HG02885 (cell line): ENCODE measurements at regions not wholly inside any gene's neighbourhood (a gene's known extent, or its start where the extent isn't known, plus 50 kb on each side); places are given as distances from the start of the nearest gene placed in this dataset.
"Not testable (repeated sequence)": the region's sequence is repeated elsewhere in the genome, so short reads cannot be mapped to it uniquely, and the experiment has no call there.

Source experiments
- ATAC-seq: cut with Tn5 transposase; IDR thresholded peaks from one replicate; pipeline ENCODE4 v1.9.1; 2021; ENCODE audit warnings: mild to moderate bottlenecking; ENCODE audit not compliant: unreplicated experiment, poor library complexity

DNA sequence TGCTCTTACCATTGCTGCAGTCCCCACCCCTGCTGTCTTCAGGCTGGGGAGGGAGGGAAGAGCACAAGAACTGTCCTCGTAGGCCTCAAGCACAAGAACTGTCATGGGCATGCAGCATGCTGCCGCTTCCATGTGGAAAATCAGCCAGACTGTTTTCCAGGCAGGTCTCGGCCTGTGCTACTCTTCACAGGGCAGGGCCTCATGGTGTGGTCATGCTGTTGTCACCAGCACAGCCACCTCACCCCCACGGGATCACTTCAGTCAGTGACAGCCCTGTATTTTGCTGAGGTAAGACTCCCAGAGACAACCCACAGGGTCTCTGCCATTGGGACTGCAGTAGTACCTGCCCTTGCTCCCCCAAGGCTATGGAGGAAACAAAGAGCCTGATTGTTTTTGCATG lies 205.3 kb downstream of the NAP1L3 start:
- no peak for ATAC-seq

GRCh38 chrX:93466383-93466782 lies 207.0 kb downstream of the NAP1L3 start:
- no peak for ATAC-seq

DNA sequence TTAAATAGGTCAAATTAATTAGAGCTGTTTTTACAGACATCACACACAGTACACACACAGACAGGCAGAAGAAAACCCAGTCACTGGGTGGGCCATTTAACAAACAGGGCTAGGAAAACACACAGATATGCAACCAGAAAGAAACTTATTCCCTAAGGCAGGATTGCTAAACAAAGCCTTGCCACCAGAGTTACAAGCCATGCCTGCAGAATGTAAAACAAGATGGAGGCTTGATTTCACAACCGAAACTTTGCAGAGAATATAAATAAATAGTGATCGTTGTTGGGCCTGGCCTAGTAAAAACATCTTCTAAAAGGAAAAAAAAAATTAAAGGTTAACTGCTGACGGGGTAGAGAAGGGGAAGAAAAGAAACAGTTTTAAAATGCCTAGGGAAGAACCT lies 212.3 kb downstream of the NAP1L3 start:
- ATAC-seq: no peak

DNA sequence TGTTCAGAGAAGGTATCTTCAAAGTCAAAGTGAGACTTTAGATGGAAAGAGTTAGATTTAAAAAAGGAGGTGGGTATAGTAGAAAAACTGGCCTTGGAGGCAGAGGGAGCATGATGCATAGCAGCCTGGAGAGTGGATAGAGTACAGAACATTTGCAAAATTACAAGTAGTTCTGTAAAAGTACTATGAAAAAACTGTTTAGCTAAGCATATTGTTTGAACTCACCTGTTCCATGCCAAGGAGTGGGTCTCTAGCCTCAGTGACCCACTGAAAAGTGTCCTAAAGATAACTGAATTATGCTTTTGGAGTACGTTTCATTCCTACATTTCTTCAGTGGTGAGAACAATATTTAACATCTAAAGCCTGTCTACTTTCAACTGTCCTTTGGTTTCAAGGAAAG lies 218.9 kb downstream of the NAP1L3 start:
- ATAC-seq: no peak

DNA sequence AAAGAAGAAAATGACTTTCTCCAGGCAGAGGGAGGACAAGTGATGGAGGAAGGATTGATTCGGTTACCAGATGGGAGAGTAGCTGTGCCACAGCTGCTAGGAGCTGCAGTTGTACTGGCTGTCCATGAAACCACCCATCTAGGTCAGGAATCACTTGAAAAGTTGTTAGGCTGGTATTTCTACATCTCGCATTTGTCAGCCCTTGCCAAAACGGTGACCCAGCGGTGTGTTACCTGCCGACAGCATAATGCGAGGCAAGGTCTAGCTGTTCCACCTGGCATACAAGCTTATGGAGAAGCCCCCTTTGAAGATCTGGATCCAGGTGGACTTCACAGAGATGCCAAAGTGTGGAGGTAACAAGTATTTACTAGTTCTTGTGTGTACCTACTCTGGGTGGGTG lies 238.7 kb downstream of the NAP1L3 start:
- not testable (repeated sequence) for ATAC-seq

DNA sequence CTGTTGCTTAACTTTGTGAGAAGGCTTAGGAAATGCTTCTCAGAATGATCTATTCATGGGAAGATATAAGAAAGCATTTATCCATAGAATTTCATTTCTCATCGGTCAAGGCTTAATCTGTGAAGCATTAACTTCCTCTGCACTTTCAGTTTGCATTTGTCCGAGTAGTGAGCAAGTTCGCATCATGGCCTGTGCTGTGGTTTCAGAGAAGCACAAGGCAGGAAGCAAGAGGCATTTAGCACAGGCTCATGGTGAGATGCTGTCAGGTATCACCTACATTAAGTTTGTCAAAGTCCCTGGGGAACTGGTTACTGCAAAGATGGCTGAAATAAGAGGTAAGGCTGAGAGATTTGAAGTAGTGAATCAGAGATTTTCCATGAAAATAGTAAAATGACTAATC lies 244.9 kb downstream of the NAP1L3 start:
- ATAC-seq: no peak

- peak; percentile 94 for ATAC-seq
Measured at GRCh38 chrX:93422693-93423092, 250.7 kb downstream of the NAP1L3 start.

DNA sequence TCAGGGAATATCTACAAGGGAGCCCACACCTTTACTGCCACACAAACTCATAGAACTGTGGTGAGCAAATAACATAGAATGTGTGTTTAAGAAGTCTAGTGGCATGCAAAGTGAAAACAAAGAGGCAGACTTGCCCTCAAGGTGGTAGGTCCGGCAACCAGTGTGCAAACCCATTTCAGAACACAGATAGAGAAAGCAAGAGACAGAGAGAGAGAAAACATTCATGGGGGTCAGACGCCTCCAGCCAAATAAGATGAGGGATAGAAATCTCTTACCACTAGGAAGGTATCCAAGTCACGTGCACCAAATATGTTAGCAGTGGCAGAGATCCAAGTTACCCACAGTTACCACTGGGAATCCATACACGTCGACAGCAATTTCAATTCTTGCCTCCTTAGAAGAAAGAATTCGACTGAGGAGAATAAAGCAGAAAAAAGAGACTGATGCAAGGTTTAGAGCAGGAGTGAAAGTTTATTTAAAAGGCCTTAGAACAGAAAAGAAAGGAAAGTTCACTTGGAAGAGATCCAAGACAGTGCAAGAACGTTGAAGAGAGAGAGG lies 252.8 kb downstream of the NAP1L3 start:
- no peak for ATAC-seq

DNA sequence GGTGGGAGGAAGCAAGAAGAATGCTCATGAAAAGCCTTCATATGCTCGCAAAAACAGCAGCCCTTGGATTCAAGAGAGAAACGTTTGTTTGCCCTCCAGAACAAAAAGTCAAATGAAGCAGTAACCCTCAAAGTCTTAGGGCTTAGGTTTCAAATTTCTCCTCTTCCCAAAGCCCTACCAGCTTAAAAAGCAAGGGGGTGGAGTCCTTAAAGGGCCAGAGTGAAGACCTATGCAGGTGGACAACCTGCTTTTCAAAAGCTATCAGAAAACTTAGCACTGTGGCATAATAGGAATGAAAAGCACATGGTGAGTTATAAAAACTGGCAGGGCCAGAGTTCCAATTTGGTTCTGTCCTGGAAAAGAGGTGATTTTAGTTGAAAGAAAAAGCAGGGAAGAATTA lies 253.3 kb downstream of the NAP1L3 start:
- ATAC-seq: no peak

DNA sequence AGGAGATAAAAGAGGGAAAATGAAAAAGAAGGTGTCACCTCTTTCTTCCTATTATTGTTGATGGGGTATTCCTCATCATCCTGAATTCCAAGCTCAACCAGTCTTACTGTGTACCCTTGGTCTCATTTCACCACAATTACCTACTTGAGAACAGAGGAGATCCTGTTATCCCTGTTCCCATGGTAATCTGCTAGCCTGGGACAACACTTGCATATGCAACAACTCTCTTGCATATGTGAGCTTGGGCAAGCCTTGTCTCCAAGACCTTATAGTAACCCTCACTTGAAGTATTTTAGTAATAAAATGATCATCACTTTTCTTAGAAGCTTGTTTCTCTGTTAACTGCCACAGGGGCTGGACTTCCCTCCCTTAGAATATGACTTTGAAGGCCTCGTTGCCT lies 253.7 kb downstream of the NAP1L3 start:
- ATAC-seq: no peak

DNA sequence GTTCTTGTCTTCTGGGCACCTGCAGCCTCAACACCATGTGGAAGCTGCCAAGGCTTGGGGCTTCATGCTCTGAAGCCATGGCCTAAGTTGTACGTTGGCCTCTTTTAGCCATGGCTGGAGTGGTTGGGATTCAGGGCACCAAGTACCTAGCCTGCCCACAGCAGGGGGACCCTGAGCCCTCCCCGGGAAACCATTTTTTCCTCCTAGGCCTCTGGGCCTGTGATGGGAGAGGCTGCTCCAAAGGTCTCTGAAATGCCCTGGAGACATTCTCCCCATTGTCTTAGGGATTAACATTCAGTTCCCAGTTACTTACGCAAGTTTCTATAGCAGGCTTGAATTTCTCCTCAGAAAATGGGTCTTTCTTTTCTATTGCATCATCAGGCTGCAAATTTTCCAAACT lies 269.3 kb downstream of the NAP1L3 start:
- no peak for ATAC-seq

DNA sequence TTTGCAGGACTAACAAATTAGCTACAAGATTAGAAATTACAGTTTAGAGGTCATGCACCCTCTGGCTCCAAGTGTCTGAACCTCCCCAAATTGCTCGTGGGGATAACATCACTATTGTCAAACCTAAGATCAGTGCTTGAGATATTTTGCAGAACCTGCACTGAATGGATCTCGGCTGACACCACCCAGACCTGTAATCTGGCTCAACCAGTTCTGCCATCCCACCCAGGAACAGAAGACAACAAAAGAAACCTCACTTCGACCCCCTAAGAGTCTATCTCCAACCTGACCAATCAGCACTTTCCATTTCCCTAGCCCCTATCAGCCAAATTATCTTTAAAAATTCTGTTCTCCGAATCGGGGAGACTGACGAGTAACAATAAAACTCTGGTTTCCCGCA lies 318.7 kb downstream of the NAP1L3 start:
- ATAC-seq: no peak

GRCh38 chrX:93346309-93346708 lies 327.1 kb downstream of the NAP1L3 start:
- no peak for ATAC-seq

DNA sequence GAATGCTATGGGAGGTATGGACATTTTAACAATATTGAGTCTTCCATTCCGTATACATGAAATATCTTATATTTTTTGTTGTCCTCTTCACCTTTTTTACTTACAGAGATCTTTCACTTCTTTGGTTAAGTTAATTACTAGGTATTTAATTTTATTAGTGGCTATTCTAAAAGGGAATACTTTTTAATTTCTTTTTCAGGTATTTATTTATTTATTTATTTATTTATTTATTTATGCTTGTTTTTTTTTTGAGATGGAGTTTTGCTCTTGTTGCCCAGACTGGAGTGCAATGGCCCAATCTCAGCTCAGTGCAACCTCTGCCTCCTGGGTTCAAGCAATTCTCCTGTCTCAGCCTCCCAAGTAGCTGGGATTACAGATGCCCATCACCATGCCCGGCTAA lies 329.1 kb downstream of the NAP1L3 start:
- not testable (repeated sequence) for ATAC-seq

DNA sequence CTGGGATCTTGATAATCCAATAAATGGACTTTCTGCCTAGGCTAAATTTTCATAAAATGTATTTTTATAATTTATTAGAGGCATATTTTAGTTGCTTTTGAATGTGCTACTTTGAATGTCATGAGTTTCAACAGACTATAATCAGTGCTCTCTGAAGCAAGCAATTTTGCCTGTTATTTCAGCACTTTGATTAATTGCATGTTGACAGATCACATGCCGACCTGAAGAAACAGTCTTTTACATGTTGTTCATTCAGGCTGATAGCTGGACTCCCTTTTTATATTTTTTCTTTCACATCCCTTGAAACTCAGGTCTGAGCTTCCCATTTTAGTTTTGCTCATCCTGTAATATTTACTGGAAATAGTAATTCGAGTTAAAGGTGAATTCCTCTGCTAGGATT lies 341.0 kb downstream of the NAP1L3 start:
- no peak for ATAC-seq

DNA sequence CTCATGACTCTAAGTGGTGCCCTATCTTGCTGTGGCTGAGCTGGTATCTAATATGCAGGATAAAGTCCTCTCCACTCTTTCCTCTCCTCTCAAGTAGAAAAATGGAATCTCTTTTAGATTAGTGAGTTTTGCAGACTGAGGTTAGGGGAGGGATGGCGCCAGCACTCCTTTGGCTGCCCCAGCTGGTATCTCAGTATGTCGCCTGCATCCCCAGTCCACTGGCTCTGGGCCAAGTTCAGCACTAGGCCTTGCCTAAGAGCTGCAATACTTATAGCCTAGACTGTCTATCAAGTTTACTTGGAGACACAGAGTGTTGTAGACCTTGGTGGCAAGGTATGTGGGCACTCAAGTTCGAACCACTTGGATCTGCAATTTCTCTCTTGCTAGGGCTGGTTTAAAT lies 351.3 kb downstream of the NAP1L3 start:
- no peak for ATAC-seq

- ATAC-seq: no peak
Measured at GRCh38 chrX:93319609-93320008, 353.8 kb downstream of the NAP1L3 start.
